ENCODE measurements at regions not wholly inside any gene's neighbourhood (a gene's known extent, or its start where the extent isn't known, plus 50 kb on each side); places are given as distances from the start of the nearest gene placed in this dataset.

- DNase-seq (ENCODE audit: low read depth), result no peak
Observed at GRCh38 chr5:138665261-138665660, 88.0 kb upstream of the CTNNA1 start.

DNA sequence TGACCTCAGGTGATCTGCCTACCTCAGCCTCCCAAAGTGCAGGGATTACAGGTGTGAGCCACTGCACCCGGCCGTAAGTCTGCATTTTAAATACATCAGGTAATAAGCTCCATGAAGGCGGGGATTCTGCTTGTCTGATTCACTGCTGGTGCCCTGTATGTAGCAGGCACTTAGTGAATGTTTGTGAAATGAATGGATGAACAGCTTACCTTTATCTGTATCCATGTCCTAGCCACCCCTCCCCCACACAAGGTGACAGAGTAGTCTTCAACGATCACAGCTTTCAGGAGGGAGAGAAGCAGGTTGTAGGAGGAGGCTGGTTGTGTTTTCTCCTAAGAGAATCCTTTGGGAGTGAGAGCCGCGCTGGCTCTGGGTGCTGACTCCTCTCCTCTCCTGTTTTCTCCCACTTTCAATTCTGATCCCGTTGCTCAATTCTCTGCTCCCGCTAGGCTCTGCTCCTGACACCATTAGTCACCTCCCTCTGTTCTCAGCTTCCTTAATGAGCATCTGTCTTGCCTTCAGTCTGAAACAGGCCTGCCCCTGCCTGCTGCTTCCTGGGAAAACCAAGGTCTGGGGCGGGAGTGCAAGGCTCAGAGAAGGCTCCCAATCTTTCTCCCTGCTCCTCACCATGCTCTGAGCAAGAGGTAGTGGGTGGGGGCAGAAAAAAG lies 88.8 kb upstream of the CTNNA1 start:
- DNase-seq (ENCODE audit: low read depth), result no peak

DNA sequence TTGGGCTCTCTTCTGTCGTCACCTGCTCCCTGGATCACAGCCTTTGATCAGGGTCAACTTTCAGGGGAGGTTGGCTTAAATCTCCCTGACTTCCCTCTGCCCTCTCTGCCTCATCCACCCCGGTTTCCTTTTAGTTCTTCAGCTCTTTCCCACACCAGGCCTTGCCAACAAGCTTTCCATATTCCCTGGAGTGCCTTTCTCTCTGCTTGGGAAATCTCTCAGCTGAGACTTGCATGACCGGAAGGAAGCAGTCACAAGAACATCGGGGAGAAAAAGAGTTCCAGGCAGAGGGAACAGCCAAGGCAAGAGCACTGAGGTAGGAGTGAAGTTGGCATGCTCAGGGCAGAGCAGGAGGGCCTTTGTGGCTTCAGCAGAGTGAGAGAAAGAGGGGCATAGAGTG lies 88.4 kb upstream of the HSPA9 start:
- DNase-seq (ENCODE audit: low read depth), result no peak

DNA sequence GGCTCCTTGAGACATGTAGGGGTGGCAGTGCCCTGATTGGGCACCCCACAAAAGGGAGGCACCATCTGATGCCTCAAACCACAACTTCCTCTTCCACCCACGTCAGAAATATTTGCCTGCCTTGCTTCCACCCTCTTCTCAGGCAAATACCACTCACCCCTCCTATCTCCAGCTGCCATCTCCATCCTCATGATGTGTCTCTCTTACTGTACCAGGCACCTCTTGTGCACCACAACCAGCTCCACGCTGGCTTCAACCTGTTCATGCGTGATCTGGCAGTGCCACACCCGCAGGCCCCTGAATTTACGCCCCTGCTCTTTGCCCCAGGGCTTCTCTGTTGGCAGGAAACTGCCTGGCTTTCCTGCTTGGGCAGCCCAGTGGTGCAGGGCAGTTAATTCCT lies 87.8 kb upstream of the HSPA9 start:
- no peak for DNase-seq (ENCODE audit: low read depth)

DNA sequence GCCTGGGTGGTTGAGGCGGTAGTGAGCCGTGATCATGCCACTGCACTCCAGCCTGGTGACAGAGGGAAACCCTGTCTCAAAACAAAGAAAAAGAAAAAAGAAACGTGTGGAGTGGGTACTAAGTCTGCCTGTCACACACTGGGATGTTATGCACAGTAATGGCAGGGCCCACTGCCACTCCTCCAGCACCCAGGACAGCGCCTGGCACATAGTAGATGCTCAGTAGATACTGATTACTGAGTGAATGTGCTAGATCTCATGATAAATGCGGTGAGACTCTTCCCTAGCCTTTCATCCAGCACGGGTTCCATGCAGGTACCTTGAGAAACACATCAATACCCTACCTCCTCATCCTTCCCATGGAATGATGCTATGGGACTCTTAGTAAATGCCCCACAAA lies 87.4 kb upstream of the HSPA9 start:
- DNase-seq (ENCODE audit: low read depth), result no peak

DNA sequence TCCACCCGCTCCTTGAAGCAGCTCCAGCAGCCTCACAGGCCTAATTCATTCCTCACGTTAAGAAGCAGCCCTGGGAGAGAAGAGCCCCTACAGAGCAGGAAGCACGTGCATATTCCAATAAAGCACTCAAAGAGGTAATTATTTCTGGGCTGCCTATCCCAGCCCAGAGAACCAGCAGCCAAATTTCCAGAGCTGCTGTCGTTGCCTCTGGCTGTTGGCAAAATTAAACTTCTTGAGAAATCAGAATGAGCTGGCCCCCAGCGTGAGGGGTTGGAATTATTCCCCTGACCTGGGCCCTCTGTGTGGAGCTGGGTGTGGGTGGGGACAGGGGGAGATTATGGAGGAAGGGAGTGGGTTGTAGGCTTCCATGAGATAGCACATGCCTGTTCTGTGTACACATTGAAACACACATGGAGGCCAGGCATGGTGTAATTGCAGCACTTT lies 86.8 kb upstream of the HSPA9 start:
- DNase-seq (ENCODE audit: low read depth), result no peak

- no peak for DNase-seq (ENCODE audit: low read depth)
Observed at GRCh38 chr5:138661291-138661960, 86.2 kb upstream of the HSPA9 start.

GRCh38 chr5:138660051-138660572 lies 84.9 kb upstream of the HSPA9 start:
- DNase-seq (ENCODE audit: low read depth), result no peak

DNA sequence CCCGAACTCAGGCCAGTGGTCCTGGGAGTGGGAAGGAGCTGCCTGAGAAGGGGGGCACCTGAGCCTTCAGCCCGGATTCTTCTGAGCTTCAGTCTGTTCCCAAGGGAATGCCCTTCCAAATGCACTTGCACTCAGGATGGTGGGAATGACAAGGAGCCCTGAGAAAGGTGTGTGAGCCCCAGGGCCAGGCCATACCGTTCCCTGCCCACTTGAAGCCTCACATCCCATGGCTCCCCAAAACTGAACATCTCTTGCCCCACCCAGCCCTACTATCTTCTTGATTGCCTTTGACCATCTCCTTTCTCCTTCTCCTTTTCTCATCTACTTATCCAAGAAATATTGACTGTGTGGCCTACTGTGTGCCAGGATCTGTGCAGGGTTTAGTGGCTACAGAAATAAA lies 84.4 kb upstream of the HSPA9 start:
- no peak for DNase-seq (ENCODE audit: low read depth)

DNA sequence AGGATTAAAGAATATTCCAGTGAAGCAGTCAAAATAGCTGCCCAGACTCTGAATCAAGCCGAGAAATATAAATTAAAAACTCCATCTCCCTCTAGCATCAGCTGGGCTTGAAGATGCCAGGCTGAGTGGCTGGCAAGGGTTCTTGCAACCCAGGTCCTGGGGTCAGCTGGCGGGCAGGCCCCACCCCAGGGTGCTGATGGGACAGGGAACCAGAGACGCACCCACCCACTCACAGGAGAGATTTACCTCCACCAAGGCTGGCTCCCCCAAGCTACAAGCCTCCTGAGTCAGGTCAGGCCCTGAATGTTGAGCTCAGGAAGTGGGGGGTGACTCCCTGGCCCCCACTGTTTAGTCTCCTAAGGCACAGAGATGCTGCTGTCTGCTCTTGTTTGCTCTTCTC lies 83.9 kb upstream of the HSPA9 start:
- no peak for DNase-seq (ENCODE audit: low read depth)

GRCh38 chr5:138658676-138659075 lies 83.5 kb upstream of the HSPA9 start:
- no peak for DNase-seq (ENCODE audit: low read depth)

DNA sequence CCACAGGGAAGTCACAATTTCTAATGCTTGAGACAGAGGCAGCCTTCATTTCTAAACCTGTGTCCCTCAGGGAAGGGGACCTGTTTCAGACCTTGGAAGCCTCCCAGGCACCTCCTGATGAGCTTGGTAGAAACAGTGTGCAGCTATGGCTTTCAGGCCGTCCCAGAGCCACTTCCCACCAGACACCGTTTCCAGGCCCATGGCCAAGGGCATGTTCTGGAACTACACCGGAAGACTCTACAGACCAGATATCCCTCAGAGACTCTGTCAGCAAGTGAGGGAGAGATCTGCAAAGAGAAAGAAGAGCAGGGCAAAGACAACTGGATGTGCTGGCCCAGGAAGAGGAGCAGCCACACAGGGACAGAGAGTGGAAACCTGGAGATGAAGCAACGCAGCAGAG lies 82.2 kb upstream of the HSPA9 start:
- DNase-seq (ENCODE audit: low read depth), result no peak

DNA sequence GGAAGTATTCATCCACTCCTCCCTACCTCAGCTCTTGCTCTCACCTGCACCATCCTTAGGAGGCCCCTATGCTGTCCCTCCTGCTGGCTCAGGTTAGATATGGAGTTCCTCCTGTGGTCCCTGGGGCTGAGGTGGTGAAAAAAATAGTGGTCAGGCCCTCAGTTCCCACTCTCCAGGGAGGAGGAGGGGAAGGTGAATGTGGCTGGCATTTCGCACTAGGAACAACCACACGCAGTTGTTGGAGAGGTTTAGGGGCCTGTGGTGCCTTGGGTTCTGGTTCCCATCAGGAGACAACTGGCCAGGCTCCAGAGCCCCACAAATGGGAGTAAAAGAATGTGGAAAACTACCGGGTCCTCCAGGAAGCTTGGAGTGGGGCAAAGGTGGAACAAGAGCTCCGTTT lies 81.7 kb upstream of the HSPA9 start:
- DNase-seq (ENCODE audit: low read depth), result no peak

DNA sequence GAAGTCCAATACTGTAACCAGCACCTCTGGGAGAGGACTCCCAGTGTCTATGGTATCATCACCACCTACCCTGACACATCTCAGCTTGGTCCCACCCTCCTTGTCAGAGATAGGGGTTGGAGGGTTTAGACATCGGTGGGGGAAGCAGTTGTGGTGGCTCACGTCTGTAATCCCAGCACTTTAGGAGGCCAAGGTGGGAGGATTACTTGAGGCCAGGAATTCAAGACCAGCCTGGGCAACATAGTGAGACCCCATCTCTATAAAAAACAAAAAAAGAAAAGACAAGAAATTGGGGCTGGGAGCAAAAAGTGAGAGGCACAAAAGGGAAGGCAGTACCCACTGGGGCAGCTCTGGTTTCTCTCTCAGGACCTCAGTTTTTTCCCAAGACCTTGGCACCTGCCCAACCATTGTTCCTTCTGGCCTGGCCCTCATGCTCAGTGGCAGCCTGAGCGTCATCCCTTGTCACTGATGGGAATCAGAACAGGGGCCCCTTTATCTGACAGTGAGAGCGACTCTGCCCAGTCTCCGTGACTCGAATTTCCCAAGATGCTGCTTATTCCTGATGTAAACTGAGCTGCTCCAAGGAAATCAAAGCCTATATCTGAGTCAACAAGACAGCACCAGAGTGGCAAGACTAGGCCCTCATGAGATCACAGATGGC lies 80.5 kb upstream of the HSPA9 start:
- DNase-seq (ENCODE audit: low read depth), result no peak

DNA sequence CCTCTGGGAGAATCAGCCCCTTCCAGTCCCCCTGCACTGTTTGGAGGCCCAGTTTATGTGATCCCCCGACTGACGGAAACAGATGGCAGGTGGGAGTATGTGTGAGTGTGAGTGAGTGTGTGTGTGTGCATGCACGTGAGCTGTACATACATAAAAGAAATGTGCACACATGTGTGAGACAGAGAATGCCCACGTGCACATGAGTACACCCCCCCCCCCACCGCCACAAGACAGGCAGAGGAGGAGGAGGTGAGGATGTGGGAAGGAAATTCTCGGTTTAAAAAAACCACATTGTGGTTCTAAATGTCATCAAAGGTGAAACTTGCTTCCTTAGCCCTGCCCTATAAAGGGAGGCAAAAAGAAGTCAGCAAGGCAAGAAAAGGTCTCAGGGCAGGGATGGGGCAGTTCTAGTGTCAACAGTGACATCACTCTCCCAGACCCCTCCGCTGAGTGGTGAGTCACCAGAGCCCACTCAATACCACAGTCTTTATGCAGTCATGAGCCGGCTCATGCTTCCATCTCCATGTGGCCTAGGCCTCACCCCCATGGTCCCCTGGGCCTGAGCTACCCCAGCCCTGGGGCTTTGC lies 79.2 kb upstream of the HSPA9 start:
- no peak for DNase-seq (ENCODE audit: low read depth)

- DNase-seq (ENCODE audit: low read depth), result no peak
Observed at GRCh38 chr5:138653502-138653901, 78.3 kb upstream of the HSPA9 start.

GRCh38 chr5:138651767-138652117 lies 76.5 kb upstream of the HSPA9 start:
- DNase-seq (ENCODE audit: low read depth), result no peak

GRCh38 chr5:138651058-138651766 lies 76.0 kb upstream of the HSPA9 start:
- no peak for DNase-seq (ENCODE audit: low read depth)

GRCh38 chr5:138650196-138650595 lies 75.0 kb upstream of the HSPA9 start:
- no peak for DNase-seq (ENCODE audit: low read depth)

GRCh38 chr5:138649775-138650174 lies 74.6 kb upstream of the HSPA9 start:
- DNase-seq (ENCODE audit: low read depth), result no peak

- DNase-seq (ENCODE audit: low read depth), result no peak
Observed at GRCh38 chr5:138649316-138649720, 74.1 kb upstream of the HSPA9 start.

GRCh38 chr5:138648841-138649240 lies 73.6 kb upstream of the HSPA9 start:
- no peak for DNase-seq (ENCODE audit: low read depth)
